H1 (cell line): ENCODE measurements at regions not wholly inside any gene's neighbourhood (a gene's known extent, or its start where the extent isn't known, plus 50 kb on each side); places are given as distances from the start of the nearest gene placed in this dataset.

Source experiments
- CTCF ChIA-PET: fragments of 300-600 bp; sonication (Branson Sonifier 250); formaldehyde crosslinking; loops from one replicate; lab custom pipeline; 2021; ENCODE audit not compliant: partially characterized antibody; lab: Charles Lee
- POLR2A ChIA-PET: fragments of 300-600 bp; sonication (Branson Sonifier 250); formaldehyde crosslinking; loops from one replicate; lab custom pipeline; 2021; ENCODE audit warnings: inconsistent platforms; ENCODE audit not compliant: partially characterized antibody; lab: Charles Lee
- DNase-seq, 2 experiments: peaks; one replicate each; pipeline versions ENCODE4 v3.0.0 to v3.0.0-alpha.2; 2010 to 2022; ENCODE audit warnings: low spot score in 2 of 2, low read depth in 1 of 2, mixed read lengths in 1 of 2
- FAIRE-seq: peaks from 2 replicates; lab custom pipeline; 2011; peaks lifted over from hg19 to GRCh38; lab: Jason Lieb, UNC
- H2AFZ ChIP-seq: 2 replicates; pipeline ENCODE4 v1.8.1; 2012; ENCODE audit warnings: low read length, inconsistent platforms
- H2AK5ac ChIP-seq: 2 replicates; pipeline ENCODE4 v1.6.1; 2013; ENCODE audit warnings: low read depth, low read length
- H2BK120ac ChIP-seq: replicated peaks from 2 replicates; pipeline ENCODE3; 2013; ENCODE audit warnings: low read depth, low read length, inconsistent platforms
- H2BK12ac ChIP-seq: 2 replicates; pipeline ENCODE4 v1.6.1; 2013; ENCODE audit warnings: low read depth, low read length
- H2BK15ac ChIP-seq: 2 replicates; pipeline ENCODE4 v1.6.1; 2013; ENCODE audit warnings: low read length
- H2BK20ac ChIP-seq: 2 replicates; pipeline ENCODE4 v1.6.1; 2013; ENCODE audit warnings: low read length
- H2BK5ac ChIP-seq: 2 replicates; pipeline ENCODE4 v1.6.1; 2013; ENCODE audit warnings: low read depth, low read length
- H3K14ac ChIP-seq: 2 replicates; pipeline ENCODE4 v1.6.1; 2013; ENCODE audit warnings: inconsistent platforms; ENCODE audit not compliant: insufficient read length
- H3K18ac ChIP-seq: 2 replicates; pipeline ENCODE4 v1.6.1; 2013; ENCODE audit warnings: low read length; ENCODE audit errors: extremely low read depth
- H3K23ac ChIP-seq: 2 replicates; pipeline ENCODE4 v1.6.1; 2013; ENCODE audit warnings: inconsistent platforms; ENCODE audit not compliant: insufficient read length
- H3K23me2 ChIP-seq: 2 replicates; pipeline ENCODE4 v1.6.1; 2013; ENCODE audit warnings: low read depth, low read length
- H3K27ac ChIP-seq: 2 replicates; pipeline ENCODE4 v1.6.1; 2011; ENCODE audit warnings: low read depth, low read length, inconsistent platforms
- H3K27me3 ChIP-seq, 4 experiments: replicated peaks in 1 of 4; 1 replicate in 1 of 4; 2 replicates in 3 of 4; pipeline versions ENCODE4 v1.6.1 to v1.8.1; 2011 to 2013; ENCODE audit warnings: low read length in 3 of 4, mild to moderate bottlenecking in 3 of 4, inconsistent platforms in 2 of 4, mixed read lengths in 2 of 4, moderate library complexity in 1 of 4; ENCODE audit not compliant: control insufficient read depth in 3 of 4, insufficient read depth in 3 of 4; ENCODE audit errors: extremely low read depth in 1 of 4
- H3K36me3 ChIP-seq, 4 experiments: 2 replicates each; pipeline versions ENCODE4 v1.6.1 to v1.8.1; 2011 to 2013; ENCODE audit warnings: mild to moderate bottlenecking in 4 of 4, low read length in 3 of 4, moderate library complexity in 2 of 4, control low read depth in 1 of 4, inconsistent platforms in 1 of 4; ENCODE audit not compliant: insufficient read depth in 4 of 4, control insufficient read depth in 2 of 4
- H3K4ac ChIP-seq: replicated peaks from 2 replicates; pipeline ENCODE3; 2013; ENCODE audit warnings: low read length, low read depth, mixed read lengths, inconsistent platforms; ENCODE audit not compliant: insufficient read length
- H3K4me1 ChIP-seq, 4 experiments: replicated peaks in 1 of 4; 1 replicate in 1 of 4; 2 replicates in 3 of 4; pipeline versions ENCODE4 v1.6.1 to v1.8.1; 2011 to 2013; ENCODE audit warnings: low read length in 3 of 4, inconsistent platforms in 2 of 4, mixed read lengths in 1 of 4; ENCODE audit not compliant: insufficient read depth in 4 of 4, control insufficient read depth in 3 of 4
- H3K4me2 ChIP-seq, 2 experiments: 2 replicates each; pipeline versions ENCODE4 v1.6.1 to v1.8.1; 2011 to 2013; ENCODE audit warnings: low read depth in 2 of 2, low read length in 2 of 2, control low read depth in 1 of 2, inconsistent platforms in 1 of 2, mild to moderate bottlenecking in 1 of 2; ENCODE audit not compliant: insufficient read depth in 1 of 2
- H3K4me3 ChIP-seq, 4 experiments: fragments of 200-600, 300-600 bp in 1 of 4; sonication (generic), shearing (Covaris generic), sonication (Bioruptor Twin) in 1 of 4; 2 replicates each; pipeline versions ENCODE4 v1.5.1 to v1.8.1; 2011 to 2016; ENCODE audit warnings: low read length in 4 of 4, low read depth in 3 of 4, control low read depth in 2 of 4, inconsistent platforms in 2 of 4, mild to moderate bottlenecking in 2 of 4, mixed read lengths in 1 of 4, moderate library complexity in 1 of 4; ENCODE audit not compliant: insufficient read depth in 2 of 4; ENCODE audit errors: extremely low read depth in 1 of 4
- H3K56ac ChIP-seq: replicated peaks from 2 replicates; pipeline ENCODE3; 2013; ENCODE audit warnings: low read depth, mild to moderate bottlenecking, mixed read lengths, low read length, inconsistent platforms; ENCODE audit not compliant: insufficient read length
- H3K79me1 ChIP-seq: 2 replicates; pipeline ENCODE4 v1.6.1; 2013; ENCODE audit warnings: low read depth, low read length, control low read depth
- H3K79me2 ChIP-seq, 2 experiments: 2 replicates each; pipeline versions ENCODE4 v1.6.1 to v1.8.1; 2012 to 2013; ENCODE audit warnings: low read length in 2 of 2, mild to moderate bottlenecking in 2 of 2, inconsistent platforms in 1 of 2; ENCODE audit not compliant: insufficient read depth in 2 of 2, control insufficient read depth in 1 of 2
- H3K9ac ChIP-seq, 4 experiments: replicated peaks in 1 of 4; 1 replicate in 1 of 4; 2 replicates in 3 of 4; pipeline versions ENCODE4 v1.6.1 to v1.8.1; 2011 to 2013; ENCODE audit warnings: low read depth in 3 of 4, low read length in 3 of 4, control low read depth in 2 of 4, mild to moderate bottlenecking in 2 of 4, moderate library complexity in 2 of 4, inconsistent platforms in 1 of 4; ENCODE audit errors: extremely low read depth in 1 of 4
- H3K9me3 ChIP-seq, 2 experiments: 2 replicates each; pipeline versions ENCODE4 v1.6.1 to v1.8.1; 2012 to 2013; ENCODE audit warnings: mild to moderate bottlenecking in 2 of 2, moderate library complexity in 2 of 2, control low read depth in 1 of 2, inconsistent platforms in 1 of 2, low read depth in 1 of 2, low read length in 1 of 2, mixed read lengths in 1 of 2; ENCODE audit not compliant: insufficient read depth in 2 of 2
- H4K20me1 ChIP-seq, 2 experiments: replicated peaks in 1 of 2; 2 replicates each; pipeline versions ENCODE3 to v1.8.1; 2011 to 2013; ENCODE audit warnings: inconsistent platforms in 2 of 2, low read length in 2 of 2, mild to moderate bottlenecking in 1 of 2; ENCODE audit not compliant: insufficient read depth in 2 of 2, control insufficient read depth in 1 of 2
- H4K5ac ChIP-seq: 2 replicates; pipeline ENCODE4 v1.6.1; 2013; ENCODE audit warnings: low read length, low read depth, mixed read lengths, inconsistent platforms; ENCODE audit not compliant: insufficient read length
- H4K8ac ChIP-seq: 2 replicates; pipeline ENCODE4 v1.8.0; 2013; ENCODE audit warnings: mild to moderate bottlenecking, moderate library complexity, low read length, inconsistent platforms; ENCODE audit not compliant: insufficient read depth; ENCODE audit errors: extremely low read depth
- H4K91ac ChIP-seq: replicated peaks from 2 replicates; pipeline ENCODE3; 2013; ENCODE audit warnings: low read length, mixed read lengths, inconsistent platforms; ENCODE audit not compliant: insufficient read length
- MAFK ChIP-seq: IDR thresholded peaks from 2 replicates; pipeline ENCODE4 v1.6.1; 2012; ENCODE audit warnings: low read depth, mild to moderate bottlenecking, improper control_type of control experiment, low read length
- SP4 ChIP-seq: IDR thresholded peaks from 2 replicates; pipeline ENCODE4 v1.6.1; 2012; ENCODE audit warnings: low read length, inconsistent platforms

DNA sequence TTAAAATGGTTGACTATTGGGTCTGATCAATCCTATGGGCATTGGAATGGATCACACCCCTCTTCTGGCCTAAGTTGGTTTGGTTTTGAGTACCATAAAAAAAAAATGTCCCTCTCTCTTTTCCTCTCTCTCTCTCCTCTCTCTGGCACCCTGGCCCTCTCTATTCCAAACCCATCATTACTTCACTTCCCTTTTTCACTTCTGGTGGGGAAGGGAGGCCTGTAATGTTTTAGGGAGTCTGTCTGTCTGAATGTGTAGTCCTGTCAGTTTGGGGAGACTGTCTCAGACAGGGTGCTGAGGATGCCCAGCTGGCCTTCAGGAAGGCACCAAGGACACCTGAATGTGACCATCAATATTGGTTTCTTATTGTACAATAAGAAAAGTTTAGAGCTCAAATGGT is 165.8 kb downstream of the CD24 start:
- Histone ChIP-seq H3K9me3 (peaks cover 44 to 55% of the 10 kb centered on the region in 2 experiments), H3K79me1 (no peaks in the 10 kb centered on the region), H2BK12ac (no peak overlapping the region), H3K4me2 (no peak overlapping the region), H3K4ac (no peak overlapping the region), H3K36me3 (peaks cover 0 to 11% (median 0%) of the 10 kb centered on the region in 4 experiments; a peak in 2 of 8 replicates), H3K27ac (no peak overlapping the region), H2BK20ac (no peak overlapping the region), H2BK120ac (no peak overlapping the region), H4K8ac (no peak overlapping the region), H3K79me2 (no peaks in the 10 kb centered on the region), H4K5ac (no peak overlapping the region), H2BK15ac (no peak overlapping the region), H3K23ac (no peak overlapping the region), H3K23me2 (no peaks in the 10 kb centered on the region), H2AFZ (no peak overlapping the region), H2BK5ac (no peak overlapping the region), H4K91ac (no peak overlapping the region), H4K20me1 (no peaks in the 10 kb centered on the region), H3K14ac (no peak overlapping the region), H3K9ac (no peak overlapping the region), H3K4me3 (no peak overlapping the region), H3K27me3 (no peaks in the 10 kb centered on the region; a peak in 1 of 7 replicates), H3K4me1 (peaks cover 0 to 6% (median 5%) of the 10 kb centered on the region in 4 experiments; a peak in 5 of 7 replicates), H3K56ac (no peak overlapping the region), H2AK5ac (no peak overlapping the region), H3K18ac (no peak overlapping the region)
- TF ChIP-seq SP4 (no peak), MAFK (no peak)
- ChIA-PET CTCF (interaction anchor here (0.7 kb wide), 1 partner anchor 22 kb away, joined by 3 read pairs; no protein-coding TSS in a partner anchor), POLR2A (interaction anchor here (0.7 kb wide), 2 partner anchors 15 to 64 kb away, joined by 3 to 4 read pairs; no protein-coding TSS in a partner anchor)
- FAIRE-seq = no peak
- no peak for DNase-seq
